ENCODE measurements at regions not wholly inside any gene's neighbourhood (a gene's known extent, or its start where the extent isn't known, plus 50 kb on each side); places are given as distances from the start of the nearest gene placed in this dataset.
"Not testable (repeated sequence)": the region's sequence is repeated elsewhere in the genome, so short reads cannot be mapped to it uniquely, and the experiment has no call there.

DNA sequence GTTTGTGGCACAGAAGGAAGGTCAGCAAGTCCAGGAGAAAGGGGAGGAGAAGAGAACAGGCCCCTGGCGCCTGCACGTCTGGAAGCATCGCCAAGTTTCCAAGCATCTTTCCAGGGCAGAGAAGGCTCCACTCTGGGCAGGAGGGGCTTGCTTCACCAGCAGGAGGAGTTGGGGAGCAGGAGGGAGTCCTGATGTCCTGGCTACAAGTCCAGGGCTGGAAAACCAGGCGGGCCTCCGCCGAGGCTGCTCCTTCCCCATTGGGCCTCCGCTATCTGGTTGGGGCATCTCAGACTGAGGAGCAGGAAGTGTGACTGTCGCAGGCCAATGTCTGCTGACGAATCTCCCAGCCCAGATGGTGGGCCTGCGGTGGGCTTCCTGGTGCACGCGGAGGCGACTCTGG, 421.9 kb downstream of the PREX1 start:
- no peak for DNase-seq (ENCODE audit: low read depth in 2 of 2)

DNA sequence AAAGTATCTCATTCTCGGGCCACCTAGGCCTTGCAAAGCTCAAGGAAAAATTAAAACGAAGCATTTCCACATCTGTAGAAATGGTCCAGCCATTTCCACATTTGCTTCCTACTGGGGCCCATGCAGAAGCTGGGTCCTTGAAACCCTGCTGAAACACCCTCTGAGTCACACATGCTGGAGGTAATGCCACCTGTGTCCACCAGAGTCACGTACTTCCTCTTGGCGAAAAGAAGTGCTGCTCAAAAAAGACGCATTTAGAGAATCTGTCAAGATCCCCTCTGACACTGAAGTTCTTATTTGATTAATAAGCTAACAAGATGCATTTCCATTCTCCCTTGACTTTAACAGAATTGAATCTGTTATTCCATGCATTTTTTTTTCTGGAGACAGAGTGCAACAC, 423.2 kb downstream of the PREX1 start:
- DNase-seq (ENCODE audit: low read depth in 2 of 2), result no peak

DNA sequence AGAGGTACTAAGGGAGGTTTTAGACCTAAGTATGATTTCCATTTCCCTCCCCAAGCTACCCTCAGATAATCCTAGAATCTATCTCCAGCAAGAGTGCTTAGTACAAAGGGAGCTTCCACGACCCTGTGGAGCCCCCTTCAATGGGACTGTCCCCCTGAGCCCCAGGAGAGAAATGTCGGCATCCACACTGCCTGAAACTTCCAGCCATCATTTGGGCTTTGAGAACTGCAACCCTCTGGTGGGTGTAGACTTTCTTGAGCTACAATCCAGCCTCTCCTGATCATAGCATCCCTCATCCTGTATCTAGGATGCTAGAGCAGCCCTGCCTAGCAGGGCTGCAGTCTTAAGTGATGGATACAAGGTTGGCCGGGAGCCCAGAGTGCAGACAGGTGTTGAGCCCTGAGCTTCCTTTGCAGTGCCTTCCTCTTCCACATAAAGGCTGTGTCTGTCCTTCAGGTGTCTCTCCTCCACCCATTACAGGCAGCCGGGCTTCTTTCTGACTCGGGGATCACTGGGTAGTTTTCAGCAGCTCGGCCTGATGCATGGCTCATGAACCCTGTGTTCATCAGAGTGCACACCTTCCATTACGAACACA, 424.5 kb downstream of the PREX1 start:
- no peak for DNase-seq (ENCODE audit: low read depth in 2 of 2)

DNA sequence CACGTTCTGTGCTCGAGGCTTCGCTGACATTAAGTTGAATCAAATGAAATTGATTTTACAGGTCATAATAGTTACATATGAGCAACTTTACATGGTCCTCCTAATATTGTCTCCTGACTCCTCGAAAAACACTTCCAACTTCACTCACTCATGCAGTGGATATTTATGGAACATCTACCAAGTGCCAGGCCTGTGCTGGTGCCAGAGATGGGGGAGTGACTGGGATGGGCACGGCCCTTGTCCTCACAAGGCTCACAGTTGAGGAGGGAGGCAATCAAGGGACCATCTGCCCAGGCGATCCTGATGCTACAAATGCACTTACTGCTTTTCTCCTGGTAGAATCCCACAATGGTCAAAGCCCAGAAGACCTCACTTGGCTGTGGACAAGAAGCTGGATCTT, 426.4 kb downstream of the PREX1 start:
- no peak for DNase-seq (ENCODE audit: low read depth in 2 of 2)

DNA sequence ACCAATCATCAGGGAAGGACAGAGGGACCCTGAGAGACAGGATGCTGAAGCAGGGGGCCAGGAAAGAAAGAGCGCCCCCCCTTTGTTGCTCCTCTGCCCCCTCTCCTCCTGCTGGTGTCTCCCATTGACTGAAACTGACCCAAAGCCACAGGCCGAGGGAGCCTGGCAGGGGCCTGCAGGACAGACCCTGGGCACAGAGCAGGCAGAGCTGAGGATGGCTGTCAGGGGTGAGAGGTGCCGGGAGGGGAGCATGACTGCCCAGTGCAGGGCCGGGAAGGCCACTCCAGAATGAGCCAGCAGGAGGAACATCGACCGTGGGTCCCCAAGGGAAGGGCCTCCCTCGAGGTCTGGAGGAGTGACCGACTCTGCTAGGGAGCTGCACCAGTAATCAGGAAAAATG, 427.8 kb downstream of the PREX1 start:
- no peak for DNase-seq (ENCODE audit: low read depth in 2 of 2)

DNA sequence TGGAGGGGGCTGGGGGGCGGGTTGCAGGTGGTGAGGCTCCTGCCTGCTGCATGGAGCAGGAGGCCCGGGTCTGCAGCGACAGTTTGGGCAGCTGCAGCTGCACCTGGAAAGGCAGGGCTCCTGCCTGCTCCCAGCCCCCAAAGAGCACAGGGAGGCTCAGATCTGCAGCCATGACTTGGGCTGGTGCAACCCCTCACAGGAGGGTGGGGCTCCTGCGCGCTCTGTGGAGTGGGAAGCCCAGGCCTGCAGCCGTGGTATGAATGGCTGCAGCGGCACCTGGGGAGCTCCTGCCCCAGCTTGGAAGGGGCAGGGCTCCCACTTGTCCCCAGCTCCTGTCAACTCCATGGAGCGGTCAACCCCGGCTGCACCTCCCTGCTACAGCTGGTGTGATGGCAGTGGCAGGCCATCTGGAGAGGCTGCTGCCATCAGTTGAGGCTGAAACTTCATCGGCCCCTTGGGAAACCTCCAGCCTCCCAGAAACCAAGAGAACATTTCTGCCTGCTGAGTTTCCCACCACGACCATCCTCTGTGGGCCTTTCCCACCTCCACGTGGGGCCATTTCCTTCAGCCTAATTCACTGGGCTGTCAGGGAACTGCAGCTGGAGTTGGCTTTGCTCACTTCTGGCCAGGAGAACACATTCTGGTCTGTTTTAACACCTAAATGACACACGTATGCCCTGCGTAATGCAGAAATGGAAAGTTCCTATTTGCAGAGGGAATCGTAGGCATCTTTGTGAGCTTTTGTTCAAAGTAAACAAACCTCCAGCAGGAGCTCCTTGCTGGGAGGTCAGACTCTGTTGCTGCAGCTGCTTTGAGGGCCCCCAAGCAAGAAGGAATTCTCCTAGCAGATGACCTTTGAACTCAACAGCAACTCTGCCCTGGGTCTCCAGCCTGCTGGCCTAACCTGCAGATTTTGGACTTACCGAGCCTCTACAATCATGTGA, 429.0 kb downstream of the PREX1 start:
- DNase-seq (ENCODE audit: low read depth in 2 of 2), result no peak

DNA sequence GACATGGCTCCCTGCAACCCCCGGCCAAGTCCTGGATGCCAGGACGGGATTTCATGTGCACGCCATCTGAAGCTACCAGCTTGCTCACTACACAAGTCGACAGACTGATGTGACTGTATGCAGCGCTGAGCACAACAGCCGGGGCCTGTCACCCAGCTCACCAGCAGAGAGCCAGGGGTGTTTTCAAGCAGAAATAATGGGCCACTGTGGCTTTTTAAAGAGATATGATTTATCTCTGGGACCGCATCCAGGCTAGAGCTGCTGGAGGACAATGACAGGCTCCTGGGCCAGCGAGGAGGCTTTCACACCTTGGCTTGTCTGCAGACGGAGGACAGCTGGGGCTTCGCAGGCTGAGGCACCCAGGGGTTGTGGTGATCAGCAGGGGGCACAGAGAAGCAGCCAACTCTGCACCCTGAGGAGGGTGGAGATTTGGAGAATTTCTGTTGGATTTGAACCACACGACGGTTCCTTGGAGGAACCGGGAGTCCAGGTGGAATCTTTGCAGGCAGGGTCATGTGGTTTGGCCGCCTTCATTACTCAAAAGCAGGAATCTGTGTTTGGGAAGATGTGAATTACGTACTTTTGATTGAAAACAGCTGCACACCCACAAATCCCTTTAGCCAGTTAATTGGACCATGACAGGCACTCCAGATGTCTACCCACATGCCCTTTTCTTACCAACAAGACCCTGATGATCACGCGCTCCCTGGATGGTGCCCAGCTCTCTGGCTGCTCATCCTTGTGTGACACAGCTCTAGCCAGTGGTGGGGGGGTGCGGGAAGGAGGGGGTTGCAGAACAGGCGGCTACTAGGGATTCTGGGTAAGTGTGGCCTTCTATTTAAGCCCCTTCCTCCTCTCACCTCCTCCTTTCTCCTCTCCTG, 430.6 kb downstream of the PREX1 start:
- not testable (repeated sequence) for DNase-seq (ENCODE audit: low read depth in 2 of 2)

DNA sequence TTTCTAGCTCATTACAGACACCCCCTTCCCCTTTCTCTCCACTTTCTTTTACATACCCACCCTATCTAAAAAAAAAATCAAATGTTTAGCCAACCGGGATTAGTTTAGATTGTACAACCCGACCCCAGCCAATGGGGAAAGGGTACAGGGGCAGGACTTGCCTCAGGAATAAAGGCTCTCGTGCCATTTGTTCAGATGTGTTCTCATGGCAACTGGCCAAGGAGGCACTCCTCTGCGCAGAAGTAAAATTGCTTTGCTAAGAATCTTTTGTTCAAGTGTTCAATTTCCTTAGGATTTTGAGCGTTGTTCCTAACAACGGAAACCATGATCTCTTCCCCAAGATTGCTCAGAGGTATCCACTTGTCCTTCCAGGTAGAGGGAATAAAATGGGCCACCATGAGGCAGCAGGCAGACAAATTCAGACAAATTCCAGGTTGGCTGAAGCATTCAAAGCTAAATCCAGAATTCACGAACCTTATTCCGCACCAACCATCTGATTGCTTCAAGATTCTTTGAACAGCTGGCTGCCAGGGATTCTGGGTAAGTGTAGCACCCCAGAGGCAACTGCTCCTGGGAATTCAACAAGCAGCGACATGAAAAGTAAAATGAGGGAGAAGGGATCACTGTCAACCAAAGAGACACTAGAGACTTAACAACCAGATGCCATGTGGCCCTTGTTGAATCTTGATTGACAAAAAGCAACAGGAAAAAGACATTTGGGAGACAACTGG, 431.8 kb downstream of the PREX1 start:
- no peak for DNase-seq (ENCODE audit: low read depth in 2 of 2)

DNA sequence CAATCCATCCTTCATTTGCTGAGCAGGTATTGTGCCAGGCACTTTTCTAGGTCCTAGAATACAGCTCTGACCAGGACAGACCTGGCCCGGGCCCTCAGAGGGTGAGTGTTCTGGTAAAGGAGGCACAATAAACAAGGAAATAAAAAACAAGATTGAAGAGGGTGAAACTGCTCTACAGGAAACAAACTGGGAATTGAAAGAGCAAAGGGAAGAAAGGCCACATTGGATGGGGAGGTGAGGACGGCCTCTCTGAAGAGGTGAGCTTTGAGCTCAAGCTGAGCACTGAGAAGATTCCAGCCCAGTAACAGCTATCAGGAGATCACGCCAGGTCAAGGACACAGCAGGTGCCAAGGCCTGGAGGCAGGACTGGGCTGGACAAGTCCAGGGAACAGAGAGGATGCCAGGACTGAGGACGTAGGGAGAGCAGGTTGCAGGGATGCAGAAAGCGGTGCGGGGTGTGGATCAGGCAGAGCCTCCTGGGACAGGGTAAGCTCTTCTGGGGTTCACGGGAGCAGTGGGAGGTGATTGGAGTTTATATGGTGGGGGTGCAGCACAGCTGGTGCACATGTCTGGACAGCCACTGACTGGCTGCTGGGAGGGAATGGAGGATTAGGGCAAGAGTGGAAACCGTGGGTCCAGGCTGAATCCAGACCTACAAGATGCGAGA, 433.3 kb downstream of the PREX1 start:
- no peak for DNase-seq (ENCODE audit: low read depth in 2 of 2)

DNA sequence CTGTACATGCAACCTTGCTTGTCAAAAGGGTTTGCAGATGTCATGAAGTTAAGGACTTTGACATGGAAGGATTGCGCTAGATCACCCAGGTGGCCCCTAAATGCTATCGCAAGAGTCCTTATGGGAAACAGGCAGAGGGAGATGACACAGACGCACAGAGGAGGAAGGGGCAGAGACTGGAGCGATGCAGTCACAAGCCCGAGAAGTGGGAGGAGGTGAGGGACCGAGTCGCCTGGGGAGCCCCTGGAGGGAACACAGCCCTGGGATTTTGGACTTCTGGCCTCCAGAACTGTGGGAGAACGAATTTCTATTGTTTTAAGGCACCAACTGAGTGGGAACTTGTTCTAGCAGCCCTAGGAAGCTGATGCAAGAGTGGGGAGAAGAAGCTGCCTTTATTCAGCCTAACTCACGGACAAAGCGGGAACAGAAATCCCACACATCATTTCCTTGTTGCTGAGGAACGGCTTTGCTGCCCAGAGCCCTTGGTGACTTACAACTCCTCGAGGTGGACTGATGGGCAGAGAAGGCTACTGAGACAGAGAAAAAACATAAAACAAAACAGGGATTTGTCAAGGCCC, 434.0 kb downstream of the PREX1 start:
- no peak for DNase-seq (ENCODE audit: low read depth in 2 of 2)

DNA sequence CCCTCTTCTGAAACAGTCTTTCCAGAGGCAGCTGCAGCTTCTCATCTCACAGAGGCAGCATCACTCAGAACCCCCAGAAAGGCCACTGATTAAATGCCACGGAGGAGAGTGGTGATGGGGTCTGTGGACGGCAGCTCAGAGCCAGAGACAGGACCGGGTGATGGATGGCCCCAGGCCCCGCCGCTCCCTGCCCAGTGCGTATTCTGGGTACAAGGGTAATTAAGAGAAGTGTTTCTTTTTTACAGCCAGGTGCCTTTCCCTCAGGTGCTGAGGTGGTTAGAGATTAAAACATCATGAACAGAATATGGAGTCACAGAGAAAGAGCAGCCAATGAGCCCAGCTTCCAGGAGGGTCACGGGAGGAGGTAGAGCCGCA, 434.5 kb downstream of the PREX1 start:
- DNase-seq (ENCODE audit: low read depth in 2 of 2), result no peak

DNA sequence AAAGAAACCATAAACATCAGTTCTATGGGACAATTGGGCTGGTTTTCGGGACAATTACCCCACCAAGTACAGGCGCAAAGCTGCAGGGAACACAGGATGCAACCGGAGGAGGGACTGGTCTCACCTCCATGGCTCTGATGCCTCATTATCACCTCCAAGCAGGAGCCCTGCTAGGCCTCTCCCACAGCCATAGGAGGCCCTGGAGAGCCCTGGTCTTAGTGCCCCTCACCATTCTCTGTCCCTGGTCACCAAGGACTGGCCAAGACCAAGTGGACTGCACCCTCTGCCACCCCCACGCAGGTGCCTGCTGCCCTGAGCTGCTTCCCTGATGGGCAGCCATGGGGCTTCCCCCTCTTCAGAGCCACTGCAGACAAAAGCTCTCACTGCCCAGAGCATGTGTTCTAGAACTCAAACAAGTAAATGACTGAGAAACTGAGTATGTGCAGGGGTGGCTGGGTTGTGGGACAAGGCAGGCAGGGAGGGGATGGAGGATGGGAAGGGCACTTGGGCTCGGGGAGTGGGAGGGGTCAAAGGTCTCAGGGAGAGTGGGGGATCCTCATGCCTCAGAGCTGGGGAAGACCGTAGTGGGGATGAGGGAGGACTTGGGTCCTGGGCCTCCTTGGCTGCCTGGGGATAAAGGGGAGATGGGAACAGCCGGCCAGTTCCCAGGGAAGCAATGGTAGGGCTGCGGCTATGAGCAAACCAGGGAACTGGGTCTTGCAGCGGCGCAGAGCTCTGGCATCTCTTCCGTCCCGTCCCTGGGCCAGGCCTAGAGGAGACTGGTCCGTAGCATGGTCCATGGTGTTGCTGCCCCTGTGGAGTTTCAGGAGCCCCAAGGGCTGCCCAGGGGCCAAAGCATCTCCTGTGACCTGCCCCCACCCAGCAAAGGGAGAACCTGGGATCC, 435.1 kb downstream of the PREX1 start:
- no peak for DNase-seq (ENCODE audit: low read depth in 2 of 2)

DNA sequence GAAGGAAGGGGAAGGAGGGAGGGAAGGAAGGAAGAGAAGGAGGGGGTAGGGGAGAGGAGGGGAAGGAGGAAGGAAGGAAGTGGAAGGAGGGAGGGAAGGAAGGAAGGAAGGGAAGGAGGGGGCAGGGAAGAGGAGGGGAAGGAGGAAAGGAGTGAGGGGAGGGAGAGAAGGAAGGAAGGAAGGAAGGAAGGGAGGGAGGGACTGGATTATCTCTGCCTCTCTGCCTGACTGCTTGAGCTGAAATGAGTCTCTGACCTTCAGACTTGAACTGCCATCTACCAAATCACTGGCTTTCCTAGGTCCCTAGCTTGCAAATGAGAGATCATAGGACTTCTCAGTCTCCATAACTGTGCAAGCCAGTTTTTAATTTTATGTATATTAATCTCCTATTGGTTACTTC, 436.8 kb downstream of the PREX1 start:
- DNase-seq (ENCODE audit: low read depth in 2 of 2), result no peak

DNA sequence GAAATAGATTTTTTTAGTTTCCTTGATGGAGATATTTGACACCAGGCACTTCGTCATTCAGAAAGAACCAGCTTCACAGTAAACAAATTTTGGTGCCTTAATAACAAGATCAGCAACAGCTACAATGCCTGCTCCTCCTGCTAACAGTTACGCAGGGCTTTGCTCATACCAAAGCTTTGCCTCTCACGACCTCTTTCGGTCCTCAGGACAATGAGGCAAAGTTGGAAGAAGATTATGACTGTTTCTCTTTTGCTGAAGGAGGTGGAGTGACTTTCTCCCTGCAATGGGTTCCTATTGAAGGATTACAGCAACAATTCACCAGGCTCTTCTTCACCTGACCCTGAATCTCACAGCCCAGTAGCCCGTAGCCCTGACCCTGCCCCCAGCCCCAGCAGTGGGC, 440.1 kb downstream of the PREX1 start:
- DNase-seq (ENCODE audit: low read depth in 2 of 2), result no peak

DNA sequence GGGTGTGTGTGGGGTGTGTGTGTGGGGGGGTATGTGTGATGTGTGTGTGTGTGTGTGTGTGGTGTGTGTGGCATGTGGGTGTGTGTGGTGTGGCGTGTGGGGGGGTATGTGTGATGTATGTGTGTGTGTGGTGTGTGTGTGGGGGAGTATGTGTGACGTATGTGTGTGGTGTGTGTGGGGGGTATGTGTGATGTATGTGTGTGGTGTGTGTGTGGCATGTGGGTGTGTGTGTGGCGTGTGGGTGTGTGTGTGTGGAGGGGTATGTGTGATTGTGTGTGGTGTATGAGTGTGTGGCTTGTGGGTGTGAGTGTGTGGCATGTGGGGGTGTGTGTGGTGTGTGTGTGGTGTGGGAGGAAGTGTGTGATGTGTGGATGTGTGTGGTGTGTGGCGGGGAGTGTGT, 442.3 kb downstream of the PREX1 start:
- no peak for DNase-seq (ENCODE audit: low read depth in 2 of 2)

DNA sequence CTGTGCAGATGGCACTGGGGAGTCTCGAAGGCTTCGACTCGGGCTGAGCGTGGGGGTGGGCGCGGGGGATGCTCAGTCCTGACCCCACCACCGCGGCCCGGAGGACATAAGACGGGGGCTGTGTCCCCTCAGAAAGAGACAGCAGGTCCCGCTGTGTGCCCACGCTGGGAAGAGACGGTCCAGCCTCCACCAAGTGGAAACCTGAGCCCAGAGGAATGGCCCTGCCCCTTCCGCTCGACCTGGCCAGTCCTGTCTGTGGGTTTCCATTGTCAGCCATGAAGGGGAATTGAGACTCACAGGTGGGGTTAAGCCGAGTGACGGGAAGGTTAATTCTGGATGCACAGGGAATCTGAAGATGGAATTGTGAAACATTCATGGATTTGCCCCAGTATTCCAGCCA, 442.7 kb downstream of the PREX1 start:
- no peak for DNase-seq (ENCODE audit: low read depth in 2 of 2)

DNA sequence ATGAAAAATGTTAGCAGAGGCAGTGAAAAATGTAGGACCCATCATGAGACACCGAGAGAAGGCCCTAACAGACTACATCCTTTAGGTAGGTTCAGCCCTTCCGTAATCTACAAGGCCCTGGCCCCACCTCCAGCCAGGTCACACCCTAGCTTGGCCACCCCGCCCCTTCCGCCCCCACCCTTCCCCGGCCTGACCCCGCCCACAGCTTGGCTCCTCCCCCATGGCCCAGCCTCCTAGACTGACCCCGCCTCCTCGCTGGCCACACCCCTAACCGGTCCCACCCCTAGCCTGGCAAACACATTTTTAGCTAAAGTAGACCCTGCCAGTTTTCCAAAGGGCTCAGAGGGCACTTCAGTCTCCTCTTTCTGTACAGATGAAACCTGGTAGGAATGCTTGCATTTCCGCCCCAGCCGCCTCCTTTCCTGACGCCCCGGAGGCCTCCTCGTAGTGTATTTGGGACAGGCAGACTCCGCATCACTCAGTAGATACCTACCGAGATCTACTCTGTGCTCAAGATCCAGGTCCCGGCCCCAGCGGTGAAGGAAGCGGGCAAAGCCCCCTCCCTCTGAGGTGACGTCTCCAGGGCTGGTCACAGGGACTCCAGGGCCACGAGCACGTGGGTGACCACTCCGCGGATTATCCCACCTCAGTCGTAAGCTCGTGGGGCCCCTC, 443.5 kb downstream of the PREX1 start:
- no peak for DNase-seq (ENCODE audit: low read depth in 2 of 2)

DNA sequence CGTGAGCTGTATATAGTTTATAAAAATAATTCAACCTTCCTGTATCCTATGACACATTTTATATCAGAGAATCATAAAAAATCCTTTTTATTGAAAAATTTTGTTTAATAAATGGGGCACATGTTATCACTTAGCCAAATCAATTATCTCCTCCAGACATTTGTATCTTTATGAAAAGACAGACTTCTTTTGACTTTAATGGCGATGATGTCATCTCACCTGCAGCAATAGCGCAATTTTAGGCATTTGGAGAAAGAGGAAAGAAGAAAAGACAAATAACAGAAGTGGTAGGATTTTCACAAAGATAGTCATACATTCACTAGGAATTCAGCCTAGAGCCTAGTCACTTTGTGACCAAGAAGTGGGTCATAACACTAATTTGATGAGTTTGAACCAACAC, 444.5 kb downstream of the PREX1 start:
- DNase-seq (ENCODE audit: low read depth in 2 of 2), result no peak

DNA sequence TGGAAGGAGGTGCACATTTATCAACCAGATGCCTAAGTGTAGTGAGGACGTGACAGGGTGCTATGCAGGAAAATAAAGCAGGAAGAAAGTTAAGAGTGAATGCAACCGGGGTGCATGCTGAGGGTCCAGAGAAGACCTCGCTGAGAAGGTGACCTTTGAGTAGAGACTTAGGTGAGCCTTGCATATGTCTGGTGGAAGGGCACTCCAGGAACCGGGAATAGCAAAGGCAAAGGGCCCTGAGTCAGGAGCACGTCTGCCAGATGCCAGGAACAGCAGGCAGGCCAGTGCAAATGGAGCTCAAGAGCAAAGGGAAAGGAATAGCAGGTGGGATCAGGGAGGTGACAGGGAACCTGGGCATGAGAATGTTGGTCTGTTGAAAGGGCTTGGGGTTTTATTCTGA, 445.5 kb downstream of the PREX1 start:
- no peak for DNase-seq (ENCODE audit: low read depth in 2 of 2)
